Vagina (tissue), 2 donors: ENCODE measurements at regions not wholly inside any gene's neighbourhood (a gene's known extent, or its start where the extent isn't known, plus 50 kb on each side); places are given as distances from the start of the nearest gene placed in this dataset.

Experiments used
- CTCF ChIP-seq, 3 experiments: fragments of 450-650 bp in 2 of 3; fragments of 200-600 bp in 1 of 3; sonication (generic) in 1 of 3; IDR thresholded peaks; one replicate each; pipeline ENCODE4 v1.5.1; 2017 to 2019; ENCODE audit warnings: antibody characterized with exemption in 3 of 3, mild to moderate bottlenecking in 2 of 3, moderate library complexity in 2 of 3
- POLR2A ChIP-seq, 2 donors: fragments of 450-650 bp; IDR thresholded peaks; one replicate each; pipeline ENCODE4 v1.6.1; 2017; ENCODE audit warnings: antibody characterized with exemption in 2 of 2, mild to moderate bottlenecking in 2 of 2, moderate library complexity in 2 of 2
- POLR2AphosphoS5 ChIP-seq, 2 donors: sonication (generic); formaldehyde crosslinking; IDR thresholded peaks; one replicate each; pipeline ENCODE4 v1.9.0; 2017; ENCODE audit warnings: antibody characterized with exemption in 2 of 2, mild to moderate bottlenecking in 2 of 2, low read depth in 1 of 2; ENCODE audit not compliant: insufficient read depth in 1 of 2

DNA sequence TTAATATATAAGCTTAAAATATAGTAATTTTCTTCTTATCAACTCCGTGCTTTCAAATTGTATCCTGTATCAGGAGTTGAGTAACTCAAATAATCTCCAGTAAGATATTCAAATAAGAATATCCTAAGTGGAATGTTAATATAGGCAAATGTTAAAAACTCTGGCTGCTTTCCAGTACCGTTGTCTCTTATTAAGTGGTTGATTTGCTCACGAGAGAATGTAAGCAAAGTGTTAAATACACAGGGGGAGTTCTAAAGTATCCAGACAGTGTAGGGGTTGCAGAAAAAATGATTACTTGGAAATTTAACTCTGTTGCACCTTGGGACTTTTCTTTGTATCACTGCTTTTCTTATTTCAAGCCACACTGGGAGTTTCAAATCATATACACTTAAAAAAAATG, 478.9 kb upstream of the TBL1XR1 start:
- TF ChIP-seq CTCF (IDR thresholded peaks at IDR 0.05) (no peak), POLR2AphosphoS5 (IDR thresholded peaks at IDR 0.05; ENCODE audit: insufficient read depth in 1 of 2, low read depth in 1 of 2) (no peak), POLR2A (IDR thresholded peaks at IDR 0.05) (no peak)
